GM18858 (cell line): ENCODE measurements at regions not wholly inside any gene's neighbourhood (a gene's known extent, or its start where the extent isn't known, plus 50 kb on each side); places are given as distances from the start of the nearest gene placed in this dataset.
"Not testable (repeated sequence)": the region's sequence is repeated elsewhere in the genome, so short reads cannot be mapped to it uniquely, and the experiment has no call there.

Experiments used
- ATAC-seq: cut with Tn5 transposase; IDR thresholded peaks from one replicate; pipeline ENCODE4 v1.9.1; 2021; ENCODE audit not compliant: unreplicated experiment

GRCh38 chr4:130699004-130699403 lies 1603.1 kb downstream of the C4orf33 start:
- no peak for ATAC-seq

DNA sequence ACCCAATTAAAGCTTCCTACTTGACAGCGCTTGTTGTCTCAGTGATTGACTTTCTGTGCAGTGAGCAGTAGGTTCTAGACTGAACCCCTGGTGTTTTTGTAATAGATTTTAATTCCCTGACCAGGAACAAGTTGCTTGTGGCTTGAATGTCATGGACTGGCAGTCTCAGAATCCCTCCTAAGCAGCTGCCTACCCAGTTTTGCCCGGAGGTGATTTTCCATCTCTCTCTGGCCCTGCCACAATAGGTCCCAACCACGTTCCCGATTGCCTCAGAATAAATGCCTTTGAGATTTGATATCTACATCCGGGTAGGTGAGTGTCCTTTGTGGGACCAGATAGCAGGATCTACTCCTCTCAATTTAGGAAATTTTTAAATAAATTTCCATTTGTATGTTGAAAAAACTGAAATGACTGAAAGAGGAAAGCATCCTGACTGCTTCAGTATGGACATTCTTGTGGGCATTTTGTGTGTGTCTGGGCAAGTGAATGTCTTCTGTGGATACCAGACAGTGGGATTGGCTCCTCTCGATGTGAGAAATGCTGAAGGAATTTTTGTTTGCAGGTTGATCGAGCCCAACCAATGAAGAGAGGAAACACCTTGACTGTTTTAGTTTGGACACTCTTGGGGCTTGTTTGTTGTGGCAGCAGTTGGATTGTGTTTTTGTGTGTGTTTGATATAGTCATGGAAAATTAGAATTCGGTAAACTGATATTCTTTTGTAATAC lies 1607.4 kb downstream of the C4orf33 start:
- no peak for ATAC-seq

- ATAC-seq, result no peak
Measured at GRCh38 chr4:130705023-130705422, 1609.1 kb downstream of the C4orf33 start.

DNA sequence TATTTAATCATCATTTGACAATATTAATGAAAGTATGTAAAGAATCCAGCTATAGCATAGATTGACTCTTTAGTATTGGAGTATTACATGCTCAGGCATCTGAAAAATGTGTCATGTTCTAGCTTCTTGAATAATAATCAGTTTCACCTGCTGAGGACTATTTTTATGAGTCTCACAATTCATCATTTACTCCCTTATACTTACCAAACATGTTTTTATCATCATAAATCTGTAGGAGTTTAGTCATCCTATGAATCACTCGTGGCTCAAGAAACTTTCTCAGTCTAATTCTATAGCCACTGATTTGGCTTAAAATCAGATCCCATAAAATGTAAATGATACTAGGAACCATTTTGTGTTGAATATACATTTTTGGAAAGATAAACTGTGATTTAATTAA lies 1616.1 kb downstream of the C4orf33 start:
- ATAC-seq, result no peak

DNA sequence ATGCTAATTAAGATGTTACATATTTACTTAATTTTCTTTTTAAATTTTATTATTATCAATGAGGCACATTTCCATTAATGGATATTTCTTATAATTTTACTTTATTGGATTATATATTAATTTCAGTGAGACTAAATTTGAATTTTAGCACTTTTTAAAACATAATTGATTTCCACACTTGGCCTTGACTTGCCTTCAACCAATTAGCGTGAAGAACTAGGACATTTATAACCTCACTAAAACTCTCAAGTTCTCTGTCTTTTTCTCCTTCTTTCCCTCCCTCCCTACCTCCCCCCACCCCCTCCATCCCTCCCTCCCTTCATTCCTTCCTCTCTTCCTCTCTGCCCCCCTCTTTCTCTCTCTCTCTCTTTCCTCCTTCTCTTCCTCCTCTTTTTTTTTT lies 1618.1 kb downstream of the C4orf33 start:
- ATAC-seq, result no peak

DNA sequence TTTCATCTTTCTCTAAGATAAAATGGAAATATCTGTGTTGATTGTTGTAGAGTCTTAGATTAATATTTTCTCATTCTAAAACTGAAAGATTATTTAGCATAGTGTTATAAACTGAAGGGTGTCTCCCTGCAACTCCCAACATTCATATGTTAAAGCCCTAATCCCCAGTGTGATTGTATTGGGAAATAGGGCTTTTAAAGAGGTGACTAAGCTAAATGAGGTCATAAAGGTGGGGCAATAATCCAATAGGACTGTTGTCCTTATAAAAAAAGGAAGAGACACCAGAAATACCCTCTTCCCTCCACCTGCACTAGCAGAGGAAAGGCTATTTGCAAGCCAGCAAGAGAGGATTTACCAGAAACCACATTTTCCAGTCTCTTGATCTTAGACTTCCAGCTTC lies 1626.4 kb downstream of the C4orf33 start:
- no peak for ATAC-seq

DNA sequence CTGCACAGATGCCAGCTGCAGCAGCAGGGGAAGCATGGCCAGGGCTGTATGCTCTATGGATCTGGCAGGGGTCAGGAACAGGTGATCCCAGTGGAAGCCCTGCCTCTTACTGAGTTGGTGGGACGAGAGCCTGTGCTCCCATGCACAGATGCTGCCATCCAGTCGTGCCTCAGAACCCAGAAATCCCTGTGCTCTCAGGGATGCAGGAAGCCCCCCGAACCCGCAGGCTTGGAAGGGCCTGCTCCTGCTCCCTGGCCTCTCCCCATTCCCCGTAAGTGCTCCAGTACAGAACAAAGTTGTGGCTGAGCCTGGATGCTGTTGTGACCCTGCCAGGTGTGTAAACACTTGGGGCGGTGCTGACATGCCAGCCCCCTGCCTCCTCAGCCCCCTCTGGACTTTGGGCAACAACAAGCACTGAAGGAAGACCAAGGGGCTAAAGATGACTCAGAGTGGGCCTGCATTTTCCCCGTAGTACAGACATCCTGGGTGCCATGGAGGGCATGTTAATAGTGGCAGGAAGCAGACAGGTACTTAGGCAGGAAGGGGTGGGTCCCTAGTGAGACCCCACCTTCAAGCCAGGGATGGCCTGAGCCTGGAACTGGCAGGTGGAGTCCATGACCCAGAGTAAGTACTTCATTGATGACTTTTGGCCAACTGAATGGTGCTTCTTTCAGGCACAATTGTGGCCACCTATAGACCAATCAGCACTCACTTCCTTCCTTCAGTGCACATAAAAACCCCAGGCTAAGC lies 1640.7 kb downstream of the C4orf33 start:
- ATAC-seq, result no peak

DNA sequence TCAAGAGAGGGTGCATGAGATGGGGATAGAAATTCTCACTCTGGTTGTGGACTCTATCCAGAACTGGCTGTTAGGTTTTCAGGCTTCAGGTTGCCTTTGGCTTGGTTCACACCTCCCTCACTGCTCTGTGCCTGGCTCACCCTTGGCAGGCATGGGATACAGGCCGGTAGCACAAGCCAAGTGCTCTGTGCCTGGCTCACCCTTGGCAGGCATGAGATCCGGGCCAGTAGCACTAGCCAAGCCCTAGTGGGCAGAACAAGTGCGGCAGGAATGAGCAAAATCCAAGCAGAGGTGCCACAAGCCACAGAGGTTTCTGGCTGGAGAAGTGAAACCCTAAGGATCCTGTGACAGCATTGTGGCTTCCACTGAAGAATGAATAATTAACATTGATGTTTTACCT lies 1642.3 kb downstream of the C4orf33 start:
- no peak for ATAC-seq

- ATAC-seq, result no peak
Measured at GRCh38 chr4:130747842-130748241, 1651.9 kb downstream of the C4orf33 start.

DNA sequence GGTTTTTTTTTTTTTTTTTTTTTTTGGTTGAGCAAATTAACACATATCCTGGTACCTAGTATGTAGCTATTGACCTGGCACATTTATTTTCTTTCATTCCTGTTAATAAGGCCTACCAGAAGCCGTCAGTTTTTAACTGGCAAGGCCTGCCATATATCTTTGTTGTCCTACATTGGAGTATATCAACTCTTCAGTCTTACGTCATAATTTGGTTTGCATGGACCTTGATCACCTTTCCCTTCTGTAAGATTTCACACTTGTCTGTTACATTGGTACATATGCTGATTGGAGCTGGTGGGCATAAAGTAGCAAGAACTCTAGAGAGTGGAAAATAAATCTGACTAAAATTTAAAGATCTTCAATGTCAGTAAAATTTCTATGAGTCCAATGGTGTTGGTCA lies 1658.0 kb downstream of the C4orf33 start:
- no peak for ATAC-seq

GRCh38 chr4:130760246-130760645 lies 1664.3 kb downstream of the C4orf33 start:
- no peak for ATAC-seq

GRCh38 chr4:130767384-130767783 lies 1671.4 kb downstream of the C4orf33 start:
- ATAC-seq, result not testable (repeated sequence)

DNA sequence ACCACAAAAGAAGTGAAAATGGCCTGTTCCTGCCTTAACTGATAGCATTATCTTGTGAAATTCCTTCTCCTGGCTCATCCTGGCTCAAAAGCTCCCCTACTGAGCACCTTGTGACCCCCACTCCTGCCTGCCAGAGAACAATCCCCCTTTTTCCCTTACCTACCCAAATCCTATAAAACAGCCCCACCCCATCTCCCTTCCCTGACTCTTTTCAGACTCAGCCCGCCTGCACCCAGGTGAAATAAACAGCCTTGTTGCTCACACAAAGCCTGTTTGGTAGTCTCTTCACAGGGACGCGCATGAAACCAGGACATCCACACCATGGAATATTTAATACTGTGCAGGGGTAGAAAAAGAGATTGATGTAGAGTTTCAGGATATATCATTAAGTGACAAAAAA lies 1677.0 kb downstream of the C4orf33 start:
- not testable (repeated sequence) for ATAC-seq

- ATAC-seq, result no peak
Measured at GRCh38 chr4:130808492-130808891, 1712.5 kb downstream of the C4orf33 start.

DNA sequence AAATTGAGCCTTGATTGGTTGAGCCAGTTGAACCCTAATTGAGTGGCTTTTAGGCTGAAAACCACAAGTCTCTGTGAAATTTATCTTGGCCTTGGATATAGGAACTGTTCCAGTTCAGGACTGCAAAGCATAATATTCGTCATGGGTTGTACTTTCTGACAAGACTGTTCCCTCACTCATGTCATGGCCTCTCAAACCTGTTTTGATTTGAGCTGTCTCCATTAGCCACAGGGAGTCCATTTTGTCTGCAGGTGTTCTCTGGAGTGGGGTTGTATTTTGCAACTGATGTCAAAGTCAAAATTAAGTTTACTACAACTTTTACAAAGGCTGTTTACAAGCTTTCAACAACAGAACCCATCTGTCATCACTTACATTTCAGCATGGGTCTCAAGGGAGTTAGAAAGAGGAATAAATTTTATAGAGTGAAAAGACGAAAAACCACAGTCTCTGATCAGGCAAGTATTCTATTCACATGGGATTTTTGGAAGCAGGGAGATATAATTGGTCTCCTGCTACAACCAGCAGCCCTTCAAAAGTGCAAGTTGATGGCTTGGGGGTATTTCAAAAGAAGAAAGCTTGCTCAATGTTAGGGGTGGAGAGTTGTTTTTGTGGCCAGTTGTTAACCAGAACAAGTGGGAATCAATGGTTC lies 1716.3 kb downstream of the C4orf33 start:
- ATAC-seq, result no peak

- no peak for ATAC-seq
Measured at GRCh38 chr4:130814896-130815295, 1718.9 kb downstream of the C4orf33 start.

DNA sequence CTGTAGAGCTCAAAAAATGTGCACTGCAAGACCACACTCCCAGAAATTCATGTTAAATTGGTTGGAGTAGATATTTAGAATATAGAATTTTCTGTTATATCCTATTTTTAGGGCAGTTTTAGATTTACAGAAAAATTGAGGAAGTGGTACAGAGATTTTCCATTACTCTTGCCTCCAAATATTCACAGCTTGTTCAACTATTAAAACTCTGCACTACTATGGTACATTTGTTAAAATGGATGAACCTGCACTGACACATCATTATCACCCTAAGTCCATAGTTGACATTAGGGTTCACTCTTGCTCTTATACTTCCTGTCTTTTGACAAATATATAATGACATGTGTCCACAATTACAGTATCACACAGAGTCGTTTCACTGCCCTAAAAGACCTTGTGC lies 1724.5 kb downstream of the C4orf33 start:
- ATAC-seq, result no peak

DNA sequence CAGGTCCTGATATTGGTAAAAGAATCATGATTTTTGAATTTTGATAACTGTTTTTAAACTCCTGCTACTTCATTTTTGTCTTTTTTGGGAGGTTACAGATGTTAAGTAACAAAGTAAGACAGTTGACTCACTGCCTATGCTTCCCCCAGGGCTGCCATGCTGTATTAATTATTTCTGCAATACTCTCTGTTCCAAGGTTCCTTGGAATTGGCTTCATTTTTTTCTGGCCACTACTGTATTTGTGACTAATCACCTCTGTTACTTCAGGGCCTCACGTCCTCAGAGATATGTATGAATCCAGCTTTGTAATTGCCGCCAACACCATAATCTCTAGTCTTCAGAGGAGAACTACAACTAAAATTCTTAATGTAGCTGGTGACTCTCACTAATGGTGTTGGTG lies 1729.3 kb downstream of the C4orf33 start:
- ATAC-seq, result no peak

DNA sequence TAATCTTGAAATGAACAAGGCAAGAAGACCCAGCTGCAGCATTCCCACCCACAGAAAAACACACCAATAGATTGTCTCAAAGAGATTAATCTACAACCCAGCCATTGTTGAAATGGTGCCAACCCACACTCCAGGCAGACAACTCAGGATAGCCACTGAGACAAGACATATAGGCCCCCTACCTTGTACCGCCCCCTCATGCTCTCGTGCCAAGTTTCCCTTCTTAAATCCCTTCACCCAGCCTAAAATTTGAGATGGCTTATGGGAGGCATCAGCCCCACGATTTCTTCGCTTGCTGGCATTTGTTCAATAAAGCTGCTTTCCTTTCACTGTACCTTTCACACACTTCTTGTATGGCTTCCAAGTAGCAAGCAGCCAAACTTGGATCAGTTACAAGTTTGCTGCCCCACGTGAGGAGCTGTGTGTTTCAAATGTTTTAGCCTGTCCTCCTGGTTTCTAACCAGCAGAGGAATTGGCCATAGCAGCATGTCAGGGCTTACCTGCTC lies 1754.1 kb downstream of the C4orf33 start:
- no peak for ATAC-seq

DNA sequence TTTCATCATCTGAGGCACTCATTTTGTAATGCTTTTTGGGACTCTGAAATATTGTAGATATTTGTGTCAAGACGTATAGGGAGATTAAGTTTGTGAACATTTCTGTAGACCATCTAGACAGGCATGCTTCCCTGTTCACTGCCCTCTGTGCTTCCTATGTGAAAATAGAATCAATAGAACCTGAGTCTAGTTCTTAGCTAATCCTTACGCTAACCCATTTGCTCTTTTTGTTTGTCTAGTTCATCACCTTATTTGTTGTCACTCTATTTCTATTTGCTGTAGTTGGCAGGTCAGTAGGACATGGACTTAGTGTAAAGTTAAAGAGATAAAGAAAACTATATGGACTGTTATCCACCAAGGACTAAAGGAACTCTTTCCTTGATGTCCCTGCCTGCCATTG lies 1755.2 kb downstream of the C4orf33 start:
- no peak for ATAC-seq

GRCh38 chr4:130851932-130852331 lies 1756.0 kb downstream of the C4orf33 start:
- no peak for ATAC-seq

DNA sequence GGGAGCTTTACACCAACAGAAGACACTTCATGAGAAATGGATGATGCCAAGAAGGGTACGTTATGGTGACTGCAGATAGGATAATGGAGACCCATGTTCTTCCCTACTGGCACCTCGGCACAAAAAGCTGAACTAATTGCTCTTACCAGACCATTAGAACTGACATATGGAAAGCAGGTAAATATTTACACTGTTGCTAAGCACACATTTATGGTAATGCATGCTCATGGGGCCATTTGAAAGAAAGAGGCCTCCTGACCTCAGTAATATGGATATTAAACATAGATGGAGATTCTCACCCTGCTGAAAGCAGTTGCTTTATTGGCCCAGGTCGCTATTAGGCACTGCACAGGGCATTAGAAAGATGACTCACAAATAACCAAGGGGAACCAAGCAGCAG lies 1759.6 kb downstream of the C4orf33 start:
- ATAC-seq, result no peak
